HG03159 (cell line): ENCODE measurements at regions not wholly inside any gene's neighbourhood (a gene's known extent, or its start where the extent isn't known, plus 50 kb on each side); places are given as distances from the start of the nearest gene placed in this dataset.

Experiments
- ATAC-seq: cut with Tn5 transposase; IDR thresholded peaks from one replicate; pipeline ENCODE4 v1.9.1; 2021; ENCODE audit warnings: mild to moderate bottlenecking, moderate library complexity; ENCODE audit not compliant: unreplicated experiment

DNA sequence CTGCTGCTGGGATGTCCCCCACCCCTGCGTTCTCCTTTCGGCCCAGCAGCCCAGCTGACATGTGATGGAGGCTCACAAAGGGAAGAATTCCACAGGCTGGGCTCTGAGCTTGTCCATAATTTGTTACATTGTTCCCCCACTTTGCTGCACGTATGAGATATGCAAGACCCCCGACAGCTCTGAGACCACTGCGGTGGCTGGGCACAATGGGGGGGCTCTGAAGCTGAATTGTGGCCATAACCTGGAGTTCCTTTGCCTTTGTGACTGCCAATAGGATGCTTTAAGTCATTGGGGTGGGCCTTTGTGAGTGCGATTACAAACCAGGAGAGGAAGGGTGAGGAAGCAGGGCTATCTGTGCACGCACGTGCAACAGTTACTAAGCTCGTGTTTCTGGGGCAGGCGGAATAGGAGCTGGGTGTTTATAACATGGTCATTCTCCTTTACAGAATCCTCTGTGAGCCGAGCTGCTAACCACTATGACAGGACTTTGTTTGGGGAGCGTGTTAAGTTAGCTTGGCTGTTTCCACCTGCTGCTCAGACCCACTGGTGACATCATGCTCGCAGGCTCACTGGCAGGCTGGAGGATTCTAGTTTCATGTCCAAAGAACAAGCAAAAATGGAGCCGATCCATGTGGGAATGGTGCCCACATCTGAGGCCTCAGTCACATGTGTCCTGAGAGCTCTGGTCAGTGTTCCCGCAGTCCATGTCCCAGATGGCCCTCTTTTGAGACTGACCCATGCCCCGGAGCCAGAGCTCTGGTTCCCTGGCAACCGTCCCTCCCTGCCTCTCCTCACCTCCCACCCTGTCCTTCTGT, 208.3 kb upstream of the SALL1 start:
- ATAC-seq = no peak

DNA sequence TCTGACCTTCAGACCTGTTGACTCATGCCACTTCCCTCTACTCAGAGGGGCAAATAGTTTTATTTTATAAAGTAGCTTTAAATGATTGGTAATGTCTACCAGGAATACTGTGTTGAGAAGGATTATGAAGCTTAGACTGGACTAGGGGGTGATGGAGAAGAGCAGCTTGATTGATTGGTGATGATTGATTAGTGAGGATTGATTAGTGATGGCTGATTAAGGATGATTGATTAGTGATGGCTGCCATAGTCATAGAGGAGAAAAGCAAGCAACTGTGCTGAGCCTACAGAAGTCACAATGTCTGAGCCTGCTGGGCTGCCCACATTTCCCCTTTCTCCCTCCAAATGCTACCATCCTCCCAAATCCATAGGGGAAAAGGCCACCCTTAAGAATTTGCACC, 206.8 kb upstream of the SALL1 start:
- no peak for ATAC-seq

- no peak for ATAC-seq
These were observed 204.8 kb upstream of the SALL1 start for GRCh38 chr16:51355875-51356274.

DNA sequence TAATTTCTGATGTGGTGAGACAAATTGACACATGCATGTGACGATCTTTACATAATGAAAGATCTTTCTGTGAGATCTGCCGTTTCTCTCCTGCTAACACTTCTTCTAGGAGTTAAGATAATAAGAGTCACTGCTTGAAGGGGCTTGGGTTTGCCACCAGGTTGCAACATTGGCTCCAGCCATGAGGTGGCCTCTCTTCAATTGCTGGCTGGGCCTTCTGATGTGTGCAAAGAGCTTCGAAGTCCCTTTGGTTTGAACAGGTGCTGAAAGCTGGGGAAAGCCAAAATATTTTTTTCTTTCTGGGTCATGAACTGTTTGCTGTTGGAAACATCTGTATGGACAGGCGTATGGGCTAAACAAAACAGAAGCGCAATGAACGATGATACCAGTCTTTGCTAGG, 204.1 kb upstream of the SALL1 start:
- no peak for ATAC-seq

DNA sequence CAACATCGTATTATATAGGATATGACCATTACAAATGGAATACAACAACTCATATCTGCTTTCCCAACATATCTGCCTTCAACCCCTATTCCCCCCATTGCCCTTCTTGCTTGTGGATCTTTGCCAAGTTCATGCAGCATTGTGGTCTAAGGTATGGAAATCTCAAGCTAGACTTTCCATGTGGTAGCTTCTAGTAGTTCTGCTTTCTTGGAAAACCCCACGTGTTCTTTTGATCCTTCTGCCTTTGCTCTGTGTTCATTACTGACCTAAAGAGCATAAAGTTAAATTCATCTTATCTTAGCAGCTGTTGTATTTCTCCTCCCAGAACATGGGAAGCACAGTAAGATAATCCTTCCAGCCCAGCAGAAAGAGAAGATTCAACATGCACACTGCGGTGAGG, 202.0 kb upstream of the SALL1 start:
- ATAC-seq = no peak

DNA sequence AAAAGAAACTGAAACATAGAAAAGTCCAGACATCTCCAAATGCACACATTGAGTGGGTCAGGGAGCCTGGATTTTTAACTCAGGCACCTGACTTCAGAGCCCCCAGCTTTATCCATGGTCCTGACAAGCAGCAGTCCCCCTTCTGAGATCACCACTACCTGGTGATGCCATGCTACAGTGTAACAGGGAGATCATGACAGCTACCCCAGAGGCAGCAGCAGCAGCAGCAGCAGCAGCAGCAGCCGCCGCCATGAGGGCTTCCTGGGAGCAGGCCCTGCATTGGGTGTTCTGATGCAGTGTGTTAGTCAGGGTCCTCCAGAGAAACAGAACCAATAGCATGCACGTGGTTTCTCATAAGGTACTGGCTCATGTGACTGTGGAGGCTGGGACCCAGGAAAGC, 198.6 kb upstream of the SALL1 start:
- no peak for ATAC-seq

- ATAC-seq = no peak
These were observed 192.3 kb upstream of the SALL1 start for GRCh38 chr16:51343411-51343810.

GRCh38 chr16:51341204-51341603, 190.1 kb upstream of the SALL1 start:
- no peak for ATAC-seq

DNA sequence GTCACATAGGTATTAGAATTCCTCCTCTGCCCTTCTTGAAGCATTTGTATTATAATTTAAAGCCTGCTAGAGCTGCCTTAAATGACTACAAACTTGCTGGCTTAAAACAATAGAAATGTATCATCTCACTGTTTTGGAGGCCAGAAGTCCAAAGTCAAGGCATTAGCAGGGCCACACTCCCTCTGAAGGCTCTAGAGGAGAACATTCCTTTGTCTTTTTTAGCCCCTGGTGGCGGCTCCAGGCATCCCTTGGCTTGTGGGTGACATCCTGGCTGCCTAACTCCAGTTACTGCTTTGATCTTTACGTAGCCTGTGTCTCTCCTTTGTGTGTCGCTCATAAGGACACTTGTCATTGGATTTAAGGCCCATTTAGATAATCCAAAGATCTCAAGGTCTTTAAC, 186.6 kb upstream of the SALL1 start:
- ATAC-seq = no peak

DNA sequence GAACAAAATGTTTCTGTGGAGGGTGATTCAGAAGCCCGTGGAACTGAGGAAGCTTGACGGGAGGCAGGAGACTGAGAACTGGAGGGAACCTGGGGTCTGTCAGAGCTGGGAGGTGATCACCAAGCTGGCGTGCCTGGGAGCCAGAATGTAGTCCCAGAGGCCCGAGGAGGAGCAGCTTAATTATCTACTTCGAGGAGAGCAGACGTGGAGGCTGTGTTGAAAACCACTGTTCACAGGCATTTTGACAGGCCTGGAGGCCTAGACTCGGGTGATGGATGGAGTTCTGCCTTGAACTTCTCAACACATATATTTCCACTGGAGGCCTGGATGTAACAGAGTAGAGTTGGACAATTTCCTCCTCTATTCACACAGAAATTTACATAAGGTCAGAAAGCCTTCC, 177.7 kb upstream of the SALL1 start:
- ATAC-seq = no peak

GRCh38 chr16:51327001-51327400, 175.9 kb upstream of the SALL1 start:
- ATAC-seq = no peak

- ATAC-seq = no peak
These were observed 175.2 kb upstream of the SALL1 start for GRCh38 chr16:51326131-51326856.

- ATAC-seq = no peak
These were observed 170.2 kb upstream of the SALL1 start for GRCh38 chr16:51321251-51321650.

- no peak for ATAC-seq
These were observed 166.5 kb upstream of the SALL1 start for GRCh38 chr16:51317575-51317974.

DNA sequence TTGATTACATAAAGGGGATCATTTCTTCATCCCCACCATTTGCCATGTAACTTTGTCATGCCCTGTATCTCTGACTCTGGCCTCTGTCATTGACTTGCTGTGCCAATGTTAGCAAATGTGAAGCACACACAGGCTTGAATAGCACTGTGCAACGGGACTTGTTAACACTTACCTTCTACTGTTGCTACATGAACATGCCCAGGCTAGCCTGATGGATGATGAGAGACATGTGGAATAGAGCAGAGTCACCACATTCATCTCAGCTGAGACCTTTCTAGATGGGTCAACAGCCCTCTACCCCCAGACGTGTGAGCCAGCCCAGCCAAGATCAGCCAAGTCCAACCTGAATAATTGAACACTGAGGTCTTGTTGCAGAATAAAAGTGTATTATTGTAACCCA, 162.1 kb upstream of the SALL1 start:
- ATAC-seq = no peak

- no peak for ATAC-seq
These were observed 161.5 kb upstream of the SALL1 start for GRCh38 chr16:51312363-51313150.

- no peak for ATAC-seq
These were observed 159.1 kb upstream of the SALL1 start for GRCh38 chr16:51310159-51310558.

GRCh38 chr16:51306886-51307595, 156.0 kb upstream of the SALL1 start:
- no peak for ATAC-seq

- ATAC-seq = no peak
These were observed 155.0 kb upstream of the SALL1 start for GRCh38 chr16:51306116-51306515.

- ATAC-seq = no peak
These were observed 154.3 kb upstream of the SALL1 start for GRCh38 chr16:51305337-51305736.

DNA sequence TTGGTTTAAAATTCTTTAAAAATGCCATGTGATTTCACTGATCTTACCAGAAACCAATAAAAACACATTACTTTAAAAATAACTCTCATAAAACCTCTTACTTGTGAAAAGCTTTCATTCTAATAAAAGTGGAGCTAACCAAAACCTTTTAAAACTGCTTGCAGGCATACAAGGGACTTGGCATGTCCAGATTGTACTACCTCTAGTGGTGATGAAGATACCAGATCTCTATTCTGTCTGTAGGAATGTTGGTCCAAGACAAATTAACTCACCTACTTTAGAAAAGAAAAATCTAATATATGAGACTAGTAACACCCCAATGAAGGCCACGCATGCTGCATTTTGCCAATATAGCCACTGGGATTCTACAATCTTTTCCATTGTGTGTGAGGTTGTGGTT, 151.0 kb upstream of the SALL1 start:
- no peak for ATAC-seq
